GM06990 (cell line): ENCODE measurements at regions not wholly inside any gene's neighbourhood (a gene's known extent, or its start where the extent isn't known, plus 50 kb on each side); places are given as distances from the start of the nearest gene placed in this dataset.

Experiments used
- DNase-seq: peaks from one replicate; pipeline ENCODE4 v3.0.0-alpha.2; 2011; ENCODE audit not compliant: insufficient read length; ENCODE audit errors: extremely low read depth
- H3K27me3 ChIP-seq: replicated peaks from 2 replicates; pipeline ENCODE4 v1.6.0; 2011; ENCODE audit warnings: low read length; ENCODE audit not compliant: control insufficient read depth, insufficient read depth
- H3K36me3 ChIP-seq: 2 replicates; pipeline ENCODE4 v1.5.1; 2011; ENCODE audit warnings: low read length; ENCODE audit not compliant: control insufficient read depth, insufficient read depth
- H3K4me3 ChIP-seq: replicated peaks from 2 replicates; pipeline ENCODE4 v1.5.1; 2011; ENCODE audit warnings: low read depth, mild to moderate bottlenecking, control low read depth, low read length
- TF ChIP-seq, protein P1 (sequence below): IDR thresholded peaks from 2 replicates; pipeline ENCODE4 v1.5.1; 2011; ENCODE audit warnings: low read length, control low read depth, mild to moderate bottlenecking, inconsistent platforms; ENCODE audit not compliant: insufficient read depth, poor library complexity, severe bottlenecking

- no peak overlapping the region for H3K4me3 ChIP-seq
- TF ChIP-seq, protein P1, sequence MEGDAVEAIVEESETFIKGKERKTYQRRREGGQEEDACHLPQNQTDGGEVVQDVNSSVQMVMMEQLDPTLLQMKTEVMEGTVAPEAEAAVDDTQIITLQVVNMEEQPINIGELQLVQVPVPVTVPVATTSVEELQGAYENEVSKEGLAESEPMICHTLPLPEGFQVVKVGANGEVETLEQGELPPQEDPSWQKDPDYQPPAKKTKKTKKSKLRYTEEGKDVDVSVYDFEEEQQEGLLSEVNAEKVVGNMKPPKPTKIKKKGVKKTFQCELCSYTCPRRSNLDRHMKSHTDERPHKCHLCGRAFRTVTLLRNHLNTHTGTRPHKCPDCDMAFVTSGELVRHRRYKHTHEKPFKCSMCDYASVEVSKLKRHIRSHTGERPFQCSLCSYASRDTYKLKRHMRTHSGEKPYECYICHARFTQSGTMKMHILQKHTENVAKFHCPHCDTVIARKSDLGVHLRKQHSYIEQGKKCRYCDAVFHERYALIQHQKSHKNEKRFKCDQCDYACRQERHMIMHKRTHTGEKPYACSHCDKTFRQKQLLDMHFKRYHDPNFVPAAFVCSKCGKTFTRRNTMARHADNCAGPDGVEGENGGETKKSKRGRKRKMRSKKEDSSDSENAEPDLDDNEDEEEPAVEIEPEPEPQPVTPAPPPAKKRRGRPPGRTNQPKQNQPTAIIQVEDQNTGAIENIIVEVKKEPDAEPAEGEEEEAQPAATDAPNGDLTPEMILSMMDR: no peak
- no peaks in the 10 kb centered on the region for H3K27me3 ChIP-seq
- no peak for DNase-seq
- no peaks in the 10 kb centered on the region for H3K36me3 ChIP-seq
Measured at GRCh38 chr12:67501362-67501761, 147.2 kb upstream of the DYRK2 start.

DNA sequence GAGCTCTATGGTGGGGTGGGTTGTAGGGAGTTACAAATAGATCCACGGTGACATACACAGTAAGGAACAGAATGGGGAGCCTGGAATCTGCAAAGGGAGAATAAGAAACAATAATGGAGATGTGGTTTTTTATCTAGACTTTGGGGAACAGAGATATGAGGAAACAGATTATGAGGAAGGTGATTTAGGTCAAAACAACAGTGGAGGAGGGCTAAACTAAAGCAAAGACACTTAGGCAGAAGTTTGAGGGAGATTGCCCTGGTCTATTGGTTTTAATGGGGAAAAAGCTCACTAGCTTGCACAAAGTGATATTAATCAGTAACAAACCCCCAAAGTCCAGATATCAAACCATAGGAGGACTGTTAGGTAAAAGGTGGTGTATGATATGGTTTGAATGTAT, 144.5 kb upstream of the DYRK2 start:
- Histone ChIP-seq H3K27me3 (no peaks in the 10 kb centered on the region), H3K36me3 (no peaks in the 10 kb centered on the region), H3K4me3 (no peak overlapping the region)
- TF ChIP-seq, protein P1: no peak
- DNase-seq: no peak

DNA sequence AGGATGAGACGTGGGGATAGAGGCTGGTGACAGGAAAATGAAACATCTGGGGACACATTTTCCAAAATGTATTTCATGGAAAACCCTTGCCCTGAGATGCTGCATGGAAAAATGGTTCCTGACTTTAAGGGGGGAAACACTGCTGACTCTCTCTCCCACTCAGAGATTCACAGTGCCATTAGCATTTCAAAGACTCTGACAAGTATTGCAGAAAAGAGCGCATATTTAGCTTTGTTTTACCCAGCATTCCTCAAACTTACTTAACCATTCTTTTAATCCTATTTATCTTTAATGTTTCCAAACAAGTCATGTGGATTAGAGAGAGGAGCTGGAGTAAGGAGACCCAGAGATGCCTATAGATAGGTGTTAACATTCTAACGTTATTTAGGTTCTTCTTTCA, 141.8 kb upstream of the DYRK2 start:
- TF ChIP-seq, protein P1: no peak
- DNase-seq: no peak
- Histone ChIP-seq H3K36me3 (no peaks in the 10 kb centered on the region), H3K4me3 (no peak overlapping the region), H3K27me3 (no peaks in the 10 kb centered on the region)

- H3K36me3 ChIP-seq: no peaks in the 10 kb centered on the region
- no peak overlapping the region for H3K4me3 ChIP-seq
- DNase-seq: no peak
- no peaks in the 10 kb centered on the region for H3K27me3 ChIP-seq
- TF ChIP-seq, protein P1: no peak
Measured at GRCh38 chr12:67508830-67509229, 139.7 kb upstream of the DYRK2 start.

DNA sequence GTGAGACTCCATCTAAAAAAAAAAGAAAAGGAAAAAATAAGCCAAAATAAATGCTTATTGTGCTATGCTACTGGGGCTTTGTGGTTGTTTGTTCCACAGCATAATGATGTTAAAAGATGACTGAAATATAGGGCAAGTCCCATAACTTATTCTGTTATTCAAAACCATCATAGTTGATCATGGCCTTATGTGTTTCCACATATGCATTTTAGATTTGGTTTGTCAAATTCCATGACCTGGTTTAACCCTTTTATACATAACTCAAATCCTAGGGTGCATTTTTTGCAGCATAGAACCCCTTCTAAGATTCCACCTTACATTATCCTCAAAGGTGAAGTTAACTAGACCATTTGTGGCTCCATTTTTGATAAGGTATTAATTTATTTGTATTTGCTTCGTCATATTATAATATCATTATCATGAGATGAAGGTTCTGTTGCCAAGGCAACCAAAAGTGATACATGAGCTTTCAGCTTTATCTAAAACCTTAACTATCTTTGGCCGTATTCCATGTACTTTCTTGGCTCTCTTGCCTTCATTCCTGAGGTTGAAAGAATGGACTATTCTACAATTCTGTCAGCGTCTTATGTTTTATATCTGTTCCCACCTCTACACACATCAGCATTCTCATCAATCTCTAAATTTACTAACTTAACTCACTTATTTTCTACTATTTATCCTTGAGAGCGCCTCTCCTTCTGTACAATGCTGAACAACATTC, 138.7 kb upstream of the DYRK2 start:
- Histone ChIP-seq H3K36me3 (no peaks in the 10 kb centered on the region), H3K27me3 (no peaks in the 10 kb centered on the region), H3K4me3 (no peak overlapping the region)
- TF ChIP-seq, protein P1: no peak
- DNase-seq: no peak

DNA sequence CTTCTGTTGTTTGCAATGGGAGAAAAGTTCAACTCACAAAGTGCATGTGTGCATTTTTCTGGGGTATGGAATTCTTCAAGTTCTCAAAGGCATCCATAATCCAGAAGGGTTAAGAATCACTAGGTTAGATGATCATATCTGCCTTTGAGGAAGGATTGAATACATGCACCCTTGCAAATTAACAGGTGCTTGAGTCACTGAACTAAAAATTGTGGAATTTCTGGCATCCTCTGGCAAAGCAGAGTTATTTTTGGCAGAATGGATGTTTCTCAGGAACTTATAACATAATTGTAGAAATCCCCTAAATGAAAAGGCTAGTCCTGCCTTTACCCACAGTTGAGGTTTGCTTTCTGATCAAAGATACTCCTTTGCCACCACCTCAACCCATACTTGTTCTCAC, 136.5 kb upstream of the DYRK2 start:
- Histone ChIP-seq H3K4me3 (no peak overlapping the region), H3K36me3 (no peaks in the 10 kb centered on the region), H3K27me3 (no peaks in the 10 kb centered on the region)
- DNase-seq: no peak
- TF ChIP-seq, protein P1: no peak
